HUES64 (cell line): ENCODE measurements at regions not wholly inside any gene's neighbourhood (a gene's known extent, or its start where the extent isn't known, plus 50 kb on each side); places are given as distances from the start of the nearest gene placed in this dataset.

Experiments used
- H3K27ac ChIP-seq: 2 replicates; pipeline ENCODE4 v1.7.0; 2013; ENCODE audit warnings: low read depth, low read length, inconsistent platforms
- H3K27me3 ChIP-seq: 2 replicates; pipeline ENCODE4 v1.6.1; 2013; ENCODE audit warnings: mild to moderate bottlenecking, low read length; ENCODE audit not compliant: insufficient read depth
- H3K36me3 ChIP-seq: 2 replicates; pipeline ENCODE4 v1.6.1; 2013; ENCODE audit warnings: mild to moderate bottlenecking, low read length; ENCODE audit not compliant: insufficient read depth
- H3K4me1 ChIP-seq: 2 replicates; pipeline ENCODE4 v1.6.1; 2013; ENCODE audit warnings: mild to moderate bottlenecking, low read length, moderate library complexity; ENCODE audit not compliant: insufficient read depth
- H3K4me3 ChIP-seq: 2 replicates; pipeline ENCODE4 v1.5.1; 2013; ENCODE audit warnings: mild to moderate bottlenecking, low read length, moderate library complexity
- H3K9ac ChIP-seq: 2 replicates; pipeline ENCODE4 v1.6.1; 2013; ENCODE audit warnings: mild to moderate bottlenecking, low read depth, low read length
- H3K9me3 ChIP-seq: 2 replicates; pipeline ENCODE4 v1.6.1; 2013; ENCODE audit warnings: low read depth, low read length; ENCODE audit not compliant: insufficient read depth
- WGBS: fragments of 150-250, 120-280 bp; methylation state at CpG from one replicate; pipeline ENCODE4 v1.1.7; 2013; ENCODE audit warnings: missing lambda C conversion rate; 5-methylcytosine and 5-hydroxymethylcytosine counted together

- Histone ChIP-seq H3K9ac (no peak overlapping the region), H3K9me3 (no peaks in the 10 kb centered on the region), H3K27ac (no peak overlapping the region), H3K4me1 (peaks cover 12% of the 10 kb centered on the region; the same call in 1 of the 2 replicates), H3K4me3 (no peak overlapping the region), H3K36me3 (no peaks in the 10 kb centered on the region), H3K27me3 (no peaks in the 10 kb centered on the region)
- 90% methylated on average over 7 of the region's 7 CpGs for WGBS
These were observed 188.5 kb upstream of the PROK2 start for GRCh38 chr3:71973274-71974030.

GRCh38 chr3:71972031-71972430 lies 187.1 kb upstream of the PROK2 start:
- Histone ChIP-seq H3K9ac (no peak overlapping the region), H3K4me3 (no peak overlapping the region), H3K27ac (no peak overlapping the region), H3K36me3 (no peaks in the 10 kb centered on the region), H3K9me3 (no peaks in the 10 kb centered on the region), H3K4me1 (no peaks in the 10 kb centered on the region), H3K27me3 (no peaks in the 10 kb centered on the region)
- 94% methylated on average over 5 of the region's 5 CpGs for WGBS

GRCh38 chr3:71968544-71968943 lies 183.6 kb upstream of the PROK2 start:
- no peak overlapping the region for H3K27ac ChIP-seq
- H3K27me3 ChIP-seq: no peaks in the 10 kb centered on the region
- H3K9ac ChIP-seq: no peak overlapping the region
- no peaks in the 10 kb centered on the region for H3K4me1 ChIP-seq
- H3K9me3 ChIP-seq: no peaks in the 10 kb centered on the region
- H3K36me3 ChIP-seq: no peaks in the 10 kb centered on the region
- no peak overlapping the region for H3K4me3 ChIP-seq
- WGBS: 93% methylated on average over 4 of the region's 4 CpGs

- 90% methylated on average over 3 of the region's 3 CpGs for WGBS
- H3K9ac ChIP-seq: no peak overlapping the region
- no peak overlapping the region for H3K4me3 ChIP-seq
- no peaks in the 10 kb centered on the region for H3K36me3 ChIP-seq
- H3K27ac ChIP-seq: no peak overlapping the region
- H3K27me3 ChIP-seq: no peaks in the 10 kb centered on the region
- no peaks in the 10 kb centered on the region for H3K4me1 ChIP-seq
- no peaks in the 10 kb centered on the region for H3K9me3 ChIP-seq
These were observed 181.2 kb upstream of the PROK2 start for GRCh38 chr3:71966185-71966584.

- Histone ChIP-seq H3K9ac (no peak overlapping the region), H3K4me3 (no peak overlapping the region), H3K9me3 (no peaks in the 10 kb centered on the region), H3K36me3 (no peaks in the 10 kb centered on the region), H3K4me1 (peaks cover 14% of the 10 kb centered on the region), H3K27ac (no peak overlapping the region), H3K27me3 (no peaks in the 10 kb centered on the region)
- no CpG with 5 or more reads among the region's 1 CpG for WGBS
These were observed 179.2 kb upstream of the PROK2 start for GRCh38 chr3:71964170-71964569.

- H3K27me3 ChIP-seq: no peaks in the 10 kb centered on the region
- no peak overlapping the region for H3K27ac ChIP-seq
- no peaks in the 10 kb centered on the region for H3K9me3 ChIP-seq
- H3K36me3 ChIP-seq: no peaks in the 10 kb centered on the region
- no peak overlapping the region for H3K4me3 ChIP-seq
- no peak overlapping the region for H3K9ac ChIP-seq
- 79% methylated on average over 8 of the region's 8 CpGs for WGBS
- peaks cover 14% of the 10 kb centered on the region for H3K4me1 ChIP-seq
These were observed 177.8 kb upstream of the PROK2 start for GRCh38 chr3:71962561-71963240.

GRCh38 chr3:71961891-71962290 lies 176.9 kb upstream of the PROK2 start:
- 75% methylated on average over 2 of the region's 2 CpGs for WGBS
- H3K27ac ChIP-seq: no peak overlapping the region
- H3K27me3 ChIP-seq: no peaks in the 10 kb centered on the region
- no peaks in the 10 kb centered on the region for H3K36me3 ChIP-seq
- no peaks in the 10 kb centered on the region for H3K9me3 ChIP-seq
- peaks cover 14% of the 10 kb centered on the region for H3K4me1 ChIP-seq
- no peak overlapping the region for H3K4me3 ChIP-seq
- no peak overlapping the region for H3K9ac ChIP-seq

GRCh38 chr3:71961378-71961777 lies 176.4 kb upstream of the PROK2 start:
- WGBS: 93% methylated on average over 2 of the region's 2 CpGs
- H3K27ac ChIP-seq: no peak overlapping the region
- no peak overlapping the region for H3K9ac ChIP-seq
- no peak overlapping the region for H3K4me3 ChIP-seq
- no peaks in the 10 kb centered on the region for H3K27me3 ChIP-seq
- no peaks in the 10 kb centered on the region for H3K9me3 ChIP-seq
- no peaks in the 10 kb centered on the region for H3K36me3 ChIP-seq
- peaks cover 14% of the 10 kb centered on the region for H3K4me1 ChIP-seq

- Histone ChIP-seq H3K4me1 (peaks cover 28% of the 10 kb centered on the region), H3K9ac (no peak overlapping the region), H3K9me3 (no peaks in the 10 kb centered on the region), H3K27me3 (no peaks in the 10 kb centered on the region), H3K4me3 (no peak overlapping the region), H3K27ac (no peak overlapping the region), H3K36me3 (no peaks in the 10 kb centered on the region)
- 78% methylated on average over 1 of the region's 2 CpGs for WGBS
These were observed 173.6 kb upstream of the PROK2 start for GRCh38 chr3:71958533-71958932.

- Histone ChIP-seq H3K4me3 (no peak overlapping the region), H3K4me1 (peaks cover 28% of the 10 kb centered on the region), H3K9me3 (no peaks in the 10 kb centered on the region), H3K27ac (no peak overlapping the region), H3K36me3 (no peaks in the 10 kb centered on the region), H3K9ac (no peak overlapping the region), H3K27me3 (no peaks in the 10 kb centered on the region)
- 86% methylated on average over 3 of the region's 3 CpGs for WGBS
These were observed 171.8 kb upstream of the PROK2 start for GRCh38 chr3:71956716-71957115.

- H3K4me1 ChIP-seq: peaks cover 28% of the 10 kb centered on the region
- 83% methylated on average over 1 of the region's 2 CpGs for WGBS
- no peak overlapping the region for H3K9ac ChIP-seq
- no peaks in the 10 kb centered on the region for H3K36me3 ChIP-seq
- H3K4me3 ChIP-seq: no peak overlapping the region
- H3K27me3 ChIP-seq: no peaks in the 10 kb centered on the region
- no peak overlapping the region for H3K27ac ChIP-seq
- no peaks in the 10 kb centered on the region for H3K9me3 ChIP-seq
These were observed 171.1 kb upstream of the PROK2 start for GRCh38 chr3:71956069-71956340.
